IMR-90 (cell line): ENCODE measurements at regions not wholly inside any gene's neighbourhood (a gene's known extent, or its start where the extent isn't known, plus 50 kb on each side); places are given as distances from the start of the nearest gene placed in this dataset.

Experiments used
- ATAC-seq: fragments of 200-7000 bp; cut with Tn5 transposase; 2 replicates; pipeline ENCODE4 v1.9.1; 2020; ENCODE audit warnings: low read depth, mild to moderate bottlenecking, moderate library complexity
- BruUV-seq: library from RNA; stranded (reverse); fragments of 400-500 nt; replicated peaks from 2 replicates; lab custom pipeline; 2021; lab: Mats Ljungman, UMichigan
- CTCF ChIA-PET: fragments of 300-600 bp; formaldehyde crosslinking; extraction: SDS; loops from one replicate; lab custom pipeline; 2021; ENCODE audit warnings: antibody characterized with exemption; lab: Yijun Ruan, JAX
- POLR2A ChIA-PET: fragments of 300-600 bp; sonication (Branson Sonifier 250); formaldehyde crosslinking; loops from one replicate; lab custom pipeline; 2022; ENCODE audit warnings: antibody characterized with exemption; ENCODE audit not compliant: unreplicated experiment; lab: Charles Lee
- DNase-seq: peaks from one replicate; pipeline ENCODE4 v3.0.0; 2013
- H2AFZ ChIP-seq: replicated peaks from 2 replicates; pipeline ENCODE3; 2013; ENCODE audit warnings: low read length, mild to moderate bottlenecking; ENCODE audit not compliant: poor library complexity
- H2AK5ac ChIP-seq: 2 replicates; pipeline ENCODE4 v1.6.1; 2013; ENCODE audit warnings: low read depth, low read length, inconsistent platforms
- H2AK9ac ChIP-seq: replicated peaks from 2 replicates; pipeline ENCODE3; 2013; ENCODE audit warnings: mild to moderate bottlenecking, low read depth, low read length, moderate library complexity; ENCODE audit not compliant: poor library complexity
- H2BK120ac ChIP-seq: 2 replicates; pipeline ENCODE4 v1.6.1; 2013; ENCODE audit warnings: low read depth, low read length, inconsistent platforms
- H2BK15ac ChIP-seq: 3 replicates; pipeline ENCODE4 v1.6.1; 2013; ENCODE audit warnings: low read depth, low read length, inconsistent platforms
- H2BK20ac ChIP-seq: 2 replicates; pipeline ENCODE4 v1.6.1; 2013; ENCODE audit warnings: low read depth, mild to moderate bottlenecking, inconsistent platforms, low read length, moderate library complexity
- H2BK5ac ChIP-seq: 2 replicates; pipeline ENCODE4 v1.6.1; 2013; ENCODE audit warnings: mild to moderate bottlenecking, low read depth, low read length, inconsistent platforms; ENCODE audit not compliant: poor library complexity, severe bottlenecking
- H3K14ac ChIP-seq: replicated peaks from 2 replicates; pipeline ENCODE4 v1.6.1; 2013; ENCODE audit warnings: low read depth, low read length, inconsistent platforms
- H3K18ac ChIP-seq: 2 replicates; pipeline ENCODE4 v1.6.1; 2013; ENCODE audit warnings: low read depth, low read length, control low read depth
- H3K23ac ChIP-seq: 2 replicates; pipeline ENCODE4 v1.6.1; 2013; ENCODE audit warnings: low read depth, low read length, inconsistent platforms
- H3K27ac ChIP-seq: 2 replicates; pipeline ENCODE4 v1.5.1; 2013; ENCODE audit warnings: mild to moderate bottlenecking, control low read depth, low read length; ENCODE audit not compliant: insufficient read depth
- H3K27me3 ChIP-seq: 2 replicates; pipeline ENCODE4 v1.6.1; 2013; ENCODE audit warnings: low read length; ENCODE audit not compliant: control insufficient read depth, insufficient read depth
- H3K36me3 ChIP-seq: 2 replicates; pipeline ENCODE4 v1.6.1; 2013; ENCODE audit warnings: low read length, mixed read lengths; ENCODE audit not compliant: control insufficient read depth, insufficient read depth
- H3K4ac ChIP-seq: 2 replicates; pipeline ENCODE4 v1.6.1; 2013; ENCODE audit warnings: low read depth, low read length, inconsistent platforms
- H3K4me1 ChIP-seq: 2 replicates; pipeline ENCODE4 v1.6.1; 2013; ENCODE audit warnings: low read length, mixed read lengths; ENCODE audit not compliant: control insufficient read depth, insufficient read depth
- H3K4me2 ChIP-seq: 2 replicates; pipeline ENCODE4 v1.6.1; 2013; ENCODE audit warnings: low read depth, mild to moderate bottlenecking, control low read depth, low read length, moderate library complexity
- H3K4me3 ChIP-seq: 2 replicates; pipeline ENCODE4 v1.5.1; 2013; ENCODE audit warnings: low read depth, mild to moderate bottlenecking, control low read depth, low read length, moderate library complexity; ENCODE audit not compliant: insufficient read depth
- H3K56ac ChIP-seq: 2 replicates; pipeline ENCODE4 v1.6.1; 2013; ENCODE audit warnings: low read length, inconsistent platforms; ENCODE audit not compliant: insufficient read depth; ENCODE audit errors: extremely low read depth
- H3K79me1 ChIP-seq, 2 experiments: 2 replicates each; pipeline ENCODE4 v1.6.1; 2013; ENCODE audit warnings: low read length in 2 of 2, inconsistent platforms in 1 of 2, low read depth in 1 of 2
- H3K9ac ChIP-seq: 2 replicates; pipeline ENCODE4 v1.6.1; 2013; ENCODE audit warnings: low read depth, low read length, control low read depth
- H3K9me1 ChIP-seq: 2 replicates; pipeline ENCODE4 v1.6.1; 2013; ENCODE audit warnings: low read length, inconsistent platforms; ENCODE audit not compliant: insufficient read depth
- H3K9me3 ChIP-seq: 2 replicates; pipeline ENCODE4 v1.6.1; 2013; ENCODE audit warnings: low read length; ENCODE audit not compliant: control insufficient read depth, insufficient read depth
- H4K20me1 ChIP-seq: 2 replicates; pipeline ENCODE4 v1.6.1; 2013; ENCODE audit warnings: low read length, inconsistent platforms; ENCODE audit not compliant: insufficient read depth
- H4K5ac ChIP-seq: 2 replicates; pipeline ENCODE4 v1.6.1; 2013; ENCODE audit warnings: mild to moderate bottlenecking, low read depth, low read length, control low read depth
- H4K8ac ChIP-seq, 2 experiments: 2 replicates each; pipeline ENCODE4 v1.6.1; 2013; ENCODE audit warnings: low read depth in 2 of 2, low read length in 2 of 2, control low read depth in 1 of 2, inconsistent platforms in 1 of 2
- H4K91ac ChIP-seq: 2 replicates; pipeline ENCODE4 v1.6.1; 2013; ENCODE audit warnings: low read depth, low read length, inconsistent platforms; ENCODE audit not compliant: insufficient read depth
- BHLHE40 ChIP-seq: fragments of 150-350 bp; IDR thresholded peaks from 2 replicates; pipeline ENCODE4 v1.6.1; 2016; ENCODE audit warnings: mild to moderate bottlenecking, low read depth, low read length
- CEBPB ChIP-seq: IDR thresholded peaks from 2 replicates; pipeline ENCODE4 v1.6.1; 2012; ENCODE audit warnings: low read depth, low read length, improper control_type of control experiment
- FOS ChIP-seq: fragments of 150-350 bp; IDR thresholded peaks from 2 replicates; pipeline ENCODE4 v1.6.1; 2016; ENCODE audit warnings: low read depth, low read length
- MAFK ChIP-seq: IDR thresholded peaks from 2 replicates; pipeline ENCODE4 v1.6.1; 2012; ENCODE audit warnings: low read depth, low read length, improper control_type of control experiment
- MAZ ChIP-seq: IDR thresholded peaks from 2 replicates; pipeline ENCODE4 v1.6.1; 2012; ENCODE audit warnings: low read depth, mild to moderate bottlenecking, low read length, improper control_type of control experiment, moderate library complexity, borderline replicate concordance
- NFE2L2 ChIP-seq: fragments of 150-350 bp; IDR thresholded peaks from 2 replicates; pipeline ENCODE4 v1.6.1; 2016; ENCODE audit warnings: low read depth, mild to moderate bottlenecking, low read length
- RFX5 ChIP-seq: IDR thresholded peaks from 2 replicates; pipeline ENCODE4 v1.8.0; 2012; ENCODE audit warnings: low read depth, mild to moderate bottlenecking, low read length, moderate library complexity
- WGBS, 2 experiments: methylation state at CpG; one replicate each; pipeline versions ENCODE4 v1.1.5 to v1.1.7; 2013; ENCODE audit warnings: missing lambda C conversion rate in 2 of 2; ENCODE audit not compliant: insufficient read length in 1 of 2; ENCODE audit errors: extremely low coverage in 2 of 2; 5-methylcytosine and 5-hydroxymethylcytosine counted together
- dilution Hi-C: fragments of 300-500 bp; cut with HindIII; formaldehyde crosslinking; loops from one replicate; pipeline ENCODE4 v1.14.3; 2018; ENCODE audit warnings: low sequenced_read_pairs; ENCODE audit not compliant: unreplicated experiment
- in situ Hi-C: fragments of 300-500 bp; cut with MboI; formaldehyde crosslinking; loops from 3 replicates; pipeline ENCODE4 v1.14.3; 2019; ENCODE audit warnings: low sequenced_read_pairs, inconsistent platforms, mixed read lengths
- intact Hi-C: fragments of 100-400 bp; cut with micrococcal nuclease; formaldehyde crosslinking; loops from 2 replicates; pipeline ENCODE4 v1.10.0; 2022
- TF ChIP-seq, protein P1 (sequence below): conservative IDR thresholded peaks from 2 replicates; pipeline ENCODE4 v1.5.1; 2012; ENCODE audit warnings: mild to moderate bottlenecking, low read depth, low read length, improper control_type of control experiment
- TF ChIP-seq, protein P2 (sequence below): fragments of 150-350 bp; IDR thresholded peaks from 2 replicates; pipeline ENCODE4 v1.6.1; 2016; ENCODE audit warnings: low read depth, mild to moderate bottlenecking, low read length, moderate library complexity, borderline replicate concordance
- TF ChIP-seq, protein P3 (sequence below): fragments of 150-350 bp; IDR thresholded peaks from 2 replicates; pipeline ENCODE4 v1.6.1; 2017; ENCODE audit warnings: mild to moderate bottlenecking, antibody characterized with exemption, low read length, low read depth

DNA sequence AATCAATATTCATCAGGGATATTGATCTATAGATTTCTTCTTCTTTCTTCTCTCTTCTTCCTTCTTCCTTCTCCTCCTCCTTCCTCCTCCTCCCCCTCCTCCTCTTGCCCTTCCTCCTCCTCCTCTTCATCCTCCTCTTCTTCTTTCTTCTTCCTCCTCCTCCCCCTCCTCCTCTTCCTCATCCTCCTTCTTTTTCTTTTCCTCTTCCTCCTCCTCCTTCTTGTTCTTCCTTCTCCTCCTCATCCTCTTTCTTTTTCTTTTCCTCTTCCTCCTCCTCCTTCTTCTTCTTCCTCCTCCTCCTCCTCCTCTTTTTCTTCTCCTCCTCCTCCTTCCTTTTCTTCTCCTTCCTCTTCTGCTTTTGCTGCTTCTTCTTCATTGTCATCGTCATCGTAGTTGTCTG is 52.4 kb upstream of the SERINC1 start:
- no peak overlapping the region for H3K23ac ChIP-seq
- H3K4me3 ChIP-seq = no peak overlapping the region
- ATAC-seq = no peak
- dilution Hi-C loops (no loop called here), in situ Hi-C loops (no loop called here), intact Hi-C loops (no loop called here)
- no peak overlapping the region for H3K4me2 ChIP-seq
- H2BK5ac ChIP-seq = no peak overlapping the region
- H3K27ac ChIP-seq = no peak overlapping the region
- H3K9me3 ChIP-seq = no peaks in the 10 kb centered on the region
- no peak overlapping the region for H2BK20ac ChIP-seq
- no peak overlapping the region for H2BK120ac ChIP-seq
- no peaks in the 10 kb centered on the region for H4K20me1 ChIP-seq
- no peaks in the 10 kb centered on the region for H3K4me1 ChIP-seq
- no peak overlapping the region for H2BK15ac ChIP-seq
- no TSS peak for BruUV-seq
- H4K91ac ChIP-seq = no peak overlapping the region
- ChIA-PET POLR2A (no interaction called here), CTCF (interaction anchor here (0.6 kb wide), 1 partner anchor 53 kb away, joined by 6 read pairs; no protein-coding TSS in a partner anchor)
- no peak overlapping the region for H2AFZ ChIP-seq
- no peak overlapping the region for H3K56ac ChIP-seq
- H3K14ac ChIP-seq = no peak overlapping the region
- no peak for DNase-seq
- no CpG with 5 or more reads among the region's 2 CpGs for WGBS, 2 experiments
- H3K36me3 ChIP-seq = no peaks in the 10 kb centered on the region
- no peak overlapping the region for H2AK9ac ChIP-seq
- no peak overlapping the region for H2AK5ac ChIP-seq
- H3K9ac ChIP-seq = no peak overlapping the region
- H4K8ac ChIP-seq = no peak overlapping the region
- no peak overlapping the region for H3K18ac ChIP-seq
- no peaks in the 10 kb centered on the region for H3K27me3 ChIP-seq
- H3K4ac ChIP-seq = no peak overlapping the region
- H4K5ac ChIP-seq = no peak overlapping the region
- H3K9me1 ChIP-seq = no peaks in the 10 kb centered on the region
- TF ChIP-seq CEBPB (no peak), MAFK (no peak), FOS (no peak), MAZ (no peak), RFX5 (no peak), NFE2L2 (no peak), BHLHE40 (no peak)
- TF ChIP-seq, protein P1, sequence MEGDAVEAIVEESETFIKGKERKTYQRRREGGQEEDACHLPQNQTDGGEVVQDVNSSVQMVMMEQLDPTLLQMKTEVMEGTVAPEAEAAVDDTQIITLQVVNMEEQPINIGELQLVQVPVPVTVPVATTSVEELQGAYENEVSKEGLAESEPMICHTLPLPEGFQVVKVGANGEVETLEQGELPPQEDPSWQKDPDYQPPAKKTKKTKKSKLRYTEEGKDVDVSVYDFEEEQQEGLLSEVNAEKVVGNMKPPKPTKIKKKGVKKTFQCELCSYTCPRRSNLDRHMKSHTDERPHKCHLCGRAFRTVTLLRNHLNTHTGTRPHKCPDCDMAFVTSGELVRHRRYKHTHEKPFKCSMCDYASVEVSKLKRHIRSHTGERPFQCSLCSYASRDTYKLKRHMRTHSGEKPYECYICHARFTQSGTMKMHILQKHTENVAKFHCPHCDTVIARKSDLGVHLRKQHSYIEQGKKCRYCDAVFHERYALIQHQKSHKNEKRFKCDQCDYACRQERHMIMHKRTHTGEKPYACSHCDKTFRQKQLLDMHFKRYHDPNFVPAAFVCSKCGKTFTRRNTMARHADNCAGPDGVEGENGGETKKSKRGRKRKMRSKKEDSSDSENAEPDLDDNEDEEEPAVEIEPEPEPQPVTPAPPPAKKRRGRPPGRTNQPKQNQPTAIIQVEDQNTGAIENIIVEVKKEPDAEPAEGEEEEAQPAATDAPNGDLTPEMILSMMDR = no peak
- TF ChIP-seq, protein P2, sequence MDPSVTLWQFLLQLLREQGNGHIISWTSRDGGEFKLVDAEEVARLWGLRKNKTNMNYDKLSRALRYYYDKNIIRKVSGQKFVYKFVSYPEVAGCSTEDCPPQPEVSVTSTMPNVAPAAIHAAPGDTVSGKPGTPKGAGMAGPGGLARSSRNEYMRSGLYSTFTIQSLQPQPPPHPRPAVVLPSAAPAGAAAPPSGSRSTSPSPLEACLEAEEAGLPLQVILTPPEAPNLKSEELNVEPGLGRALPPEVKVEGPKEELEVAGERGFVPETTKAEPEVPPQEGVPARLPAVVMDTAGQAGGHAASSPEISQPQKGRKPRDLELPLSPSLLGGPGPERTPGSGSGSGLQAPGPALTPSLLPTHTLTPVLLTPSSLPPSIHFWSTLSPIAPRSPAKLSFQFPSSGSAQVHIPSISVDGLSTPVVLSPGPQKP = no peak
- TF ChIP-seq, protein P3, sequence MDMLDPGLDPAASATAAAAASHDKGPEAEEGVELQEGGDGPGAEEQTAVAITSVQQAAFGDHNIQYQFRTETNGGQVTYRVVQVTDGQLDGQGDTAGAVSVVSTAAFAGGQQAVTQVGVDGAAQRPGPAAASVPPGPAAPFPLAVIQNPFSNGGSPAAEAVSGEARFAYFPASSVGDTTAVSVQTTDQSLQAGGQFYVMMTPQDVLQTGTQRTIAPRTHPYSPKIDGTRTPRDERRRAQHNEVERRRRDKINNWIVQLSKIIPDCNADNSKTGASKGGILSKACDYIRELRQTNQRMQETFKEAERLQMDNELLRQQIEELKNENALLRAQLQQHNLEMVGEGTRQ = no peak
- H3K79me1 ChIP-seq = no peaks in the 10 kb centered on the region
